Mesenchymal stem cell (in vitro differentiated cells and primary cell): ENCODE measurements at regions not wholly inside any gene's neighbourhood (a gene's known extent, or its start where the extent isn't known, plus 50 kb on each side); places are given as distances from the start of the nearest gene placed in this dataset.
A peak's percentile ranks its signal among the peaks of the same experiment; 100 is the strongest.

Experiments used
- DNase-seq: peaks from one replicate; pipeline ENCODE4 v3.0.0-alpha.2; 2013
- H2AFZ ChIP-seq: one replicate; pipeline ENCODE4 v1.6.1; 2013; ENCODE audit warnings: low read depth, mild to moderate bottlenecking, control low read depth, inconsistent platforms, low read length, moderate library complexity
- H2AK5ac ChIP-seq: 2 replicates; pipeline ENCODE4 v1.6.1; 2013; ENCODE audit warnings: low read length, moderate library complexity, mild to moderate bottlenecking, inconsistent platforms; ENCODE audit not compliant: severe bottlenecking
- H2BK120ac ChIP-seq: one replicate; pipeline ENCODE4 v1.6.1; 2013; ENCODE audit warnings: low read depth, mild to moderate bottlenecking, inconsistent platforms, low read length, moderate library complexity
- H2BK12ac ChIP-seq, 2 experiments: one replicate each; pipeline ENCODE4 v1.6.1; 2013; ENCODE audit warnings: inconsistent platforms in 2 of 2, low read length in 2 of 2, mild to moderate bottlenecking in 2 of 2, moderate library complexity in 2 of 2, control low read depth in 1 of 2
- H2BK15ac ChIP-seq: one replicate; pipeline ENCODE4 v1.6.1; 2013; ENCODE audit warnings: mild to moderate bottlenecking, low read depth, inconsistent platforms; ENCODE audit not compliant: poor library complexity, severe bottlenecking
- H2BK5ac ChIP-seq: 2 replicates; pipeline ENCODE4 v1.6.1; 2013; ENCODE audit warnings: low read depth, mild to moderate bottlenecking, low read length, control low read depth, inconsistent platforms; ENCODE audit not compliant: poor library complexity, severe bottlenecking
- H3K14ac ChIP-seq, 2 experiments: one replicate each; pipeline ENCODE4 v1.6.1; 2013; ENCODE audit warnings: inconsistent platforms in 2 of 2, low read length in 2 of 2, control low read depth in 1 of 2, mild to moderate bottlenecking in 1 of 2, moderate library complexity in 1 of 2
- H3K18ac ChIP-seq, 2 experiments: one replicate each; pipeline ENCODE4 v1.6.1; 2013; ENCODE audit warnings: inconsistent platforms in 2 of 2, low read length in 2 of 2, control low read depth in 1 of 2, low read depth in 1 of 2, mild to moderate bottlenecking in 1 of 2
- H3K23ac ChIP-seq, 2 experiments: one replicate each; pipeline ENCODE4 v1.6.1; 2013; ENCODE audit warnings: inconsistent platforms in 2 of 2, low read length in 2 of 2, mild to moderate bottlenecking in 2 of 2, moderate library complexity in 2 of 2, control low read depth in 1 of 2
- H3K27ac ChIP-seq: 2 replicates; pipeline ENCODE4 v1.5.1; 2013; ENCODE audit warnings: mild to moderate bottlenecking, moderate library complexity, low read length, control low read depth, inconsistent platforms; ENCODE audit not compliant: poor library complexity, severe bottlenecking
- H3K27me3 ChIP-seq, 2 experiments: 2 replicates each; pipeline versions ENCODE4 v1.6.1 to v1.7.0; 2013; ENCODE audit warnings: low read length in 2 of 2, mild to moderate bottlenecking in 2 of 2, moderate library complexity in 2 of 2, control low read depth in 1 of 2, inconsistent platforms in 1 of 2; ENCODE audit not compliant: control insufficient read depth in 1 of 2, insufficient read depth in 1 of 2
- H3K36me3 ChIP-seq, 2 experiments: 2 replicates each; pipeline versions ENCODE4 v1.6.1 to v1.7.0; 2013; ENCODE audit warnings: low read length in 2 of 2, control low read depth in 1 of 2, inconsistent platforms in 1 of 2, low read depth in 1 of 2, mild to moderate bottlenecking in 1 of 2; ENCODE audit not compliant: insufficient read depth in 2 of 2, control insufficient read depth in 1 of 2
- H3K4ac ChIP-seq, 2 experiments: one replicate each; pipeline ENCODE4 v1.6.1; 2013; ENCODE audit warnings: inconsistent platforms in 2 of 2, low read length in 2 of 2, mild to moderate bottlenecking in 2 of 2, moderate library complexity in 2 of 2, control low read depth in 1 of 2, low read depth in 1 of 2
- H3K4me1 ChIP-seq: 2 replicates; pipeline ENCODE4 v1.6.1; 2013; ENCODE audit warnings: low read depth, low read length, control low read depth; ENCODE audit not compliant: control insufficient read depth, insufficient read depth
- H3K4me2 ChIP-seq: 2 replicates; pipeline ENCODE4 v1.6.1; 2013; ENCODE audit warnings: low read length, mild to moderate bottlenecking, inconsistent platforms; ENCODE audit not compliant: poor library complexity, severe bottlenecking
- H3K4me3 ChIP-seq, 2 experiments: 2 replicates each; pipeline versions ENCODE4 v1.5.1 to v1.7.0; 2013; ENCODE audit warnings: low read length in 2 of 2, mild to moderate bottlenecking in 2 of 2, control low read depth in 1 of 2, low read depth in 1 of 2; ENCODE audit not compliant: insufficient read depth in 1 of 2
- H3K79me1 ChIP-seq: replicated peaks from 2 replicates; pipeline ENCODE4 v1.6.1; 2013; ENCODE audit warnings: mild to moderate bottlenecking, control low read depth, low read length, inconsistent platforms; ENCODE audit not compliant: poor library complexity, severe bottlenecking
- H3K9ac ChIP-seq: 2 replicates; pipeline ENCODE4 v1.7.0; 2013; ENCODE audit warnings: mild to moderate bottlenecking, low read length, moderate library complexity
- H3K9me3 ChIP-seq: 2 replicates; pipeline ENCODE4 v1.7.0; 2013; ENCODE audit warnings: mild to moderate bottlenecking, low read length; ENCODE audit not compliant: control insufficient read depth
- H4K8ac ChIP-seq: one replicate; pipeline ENCODE4 v1.6.1; 2013; ENCODE audit warnings: inconsistent platforms, mild to moderate bottlenecking, low read length, moderate library complexity
- H4K91ac ChIP-seq: one replicate; pipeline ENCODE4 v1.6.1; 2013; ENCODE audit warnings: mild to moderate bottlenecking, low read length, inconsistent platforms
- WGBS: methylation state at CpG from one replicate; pipeline ENCODE4 v1.1.7; 2013; ENCODE audit warnings: mixed read lengths; 5-methylcytosine and 5-hydroxymethylcytosine counted together

DNA sequence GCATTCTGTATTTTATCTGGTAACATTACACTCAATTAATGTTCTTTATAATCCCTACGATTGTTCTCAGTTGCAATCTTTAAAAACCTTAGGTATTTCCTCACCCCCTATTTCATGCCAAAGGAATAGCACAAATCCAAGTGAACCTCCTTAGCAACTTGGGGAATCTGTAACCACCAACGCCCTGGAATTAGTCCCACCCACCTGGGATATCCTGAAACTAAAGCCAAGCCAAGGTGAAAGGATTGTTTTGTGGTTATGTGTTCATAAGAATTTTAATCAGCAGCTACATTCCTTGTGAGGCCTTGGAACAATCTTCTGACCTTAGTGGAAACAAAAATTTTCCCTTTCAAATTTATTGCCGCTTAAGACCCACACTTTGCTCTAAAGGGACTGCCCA lies 908.7 kb downstream of the TTLL7 start:
- no peak overlapping the region for H3K27ac ChIP-seq
- WGBS: 100% methylated on average over 2 of the region's 3 CpGs
- H3K9me3 ChIP-seq: no peaks in the 10 kb centered on the region
- no peak overlapping the region for H3K4ac ChIP-seq
- no peak overlapping the region for H3K23ac ChIP-seq
- no peaks in the 10 kb centered on the region for H3K4me1 ChIP-seq
- H2BK120ac ChIP-seq: no peak overlapping the region
- H3K79me1 ChIP-seq: no peaks in the 10 kb centered on the region
- no peak overlapping the region for H3K4me2 ChIP-seq
- H2AK5ac ChIP-seq: no peak overlapping the region
- no peak overlapping the region for H3K4me3 ChIP-seq
- no peak overlapping the region for H3K9ac ChIP-seq
- no peak for DNase-seq
- H2BK15ac ChIP-seq: no peak overlapping the region
- H4K8ac ChIP-seq: no peak overlapping the region
- H3K18ac ChIP-seq: no peak overlapping the region
- H3K27me3 ChIP-seq: no peaks in the 10 kb centered on the region
- H4K91ac ChIP-seq: no peak overlapping the region
- H3K36me3 ChIP-seq: no peaks in the 10 kb centered on the region
- no peak overlapping the region for H3K14ac ChIP-seq
- no peak overlapping the region for H2BK5ac ChIP-seq
- H2BK12ac ChIP-seq: no peak overlapping the region
- H2AFZ ChIP-seq: no peak overlapping the region

DNA sequence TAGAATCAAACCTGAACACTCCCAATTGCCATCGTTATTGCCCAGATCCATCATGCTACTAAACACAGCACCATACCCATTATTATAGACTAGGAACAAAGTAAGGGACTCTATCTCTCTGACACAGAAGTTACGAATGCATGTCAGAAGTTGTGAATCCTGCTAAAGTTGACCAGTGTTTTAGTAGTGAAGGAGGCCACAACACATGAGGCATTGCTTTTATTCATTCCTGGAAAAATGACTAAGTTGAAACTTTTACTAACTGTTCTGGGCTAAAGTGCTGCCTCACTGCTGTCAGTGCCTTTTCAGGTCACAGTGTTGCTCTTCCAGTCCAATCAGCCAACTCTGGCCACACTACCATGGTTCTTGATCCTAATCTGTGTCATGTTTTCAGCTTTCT lies 911.1 kb downstream of the TTLL7 start:
- Histone ChIP-seq H3K4me2 (no peak overlapping the region), H3K23ac (no peak overlapping the region)
- WGBS: 100% methylated on average over 2 of the region's 2 CpGs

DNA sequence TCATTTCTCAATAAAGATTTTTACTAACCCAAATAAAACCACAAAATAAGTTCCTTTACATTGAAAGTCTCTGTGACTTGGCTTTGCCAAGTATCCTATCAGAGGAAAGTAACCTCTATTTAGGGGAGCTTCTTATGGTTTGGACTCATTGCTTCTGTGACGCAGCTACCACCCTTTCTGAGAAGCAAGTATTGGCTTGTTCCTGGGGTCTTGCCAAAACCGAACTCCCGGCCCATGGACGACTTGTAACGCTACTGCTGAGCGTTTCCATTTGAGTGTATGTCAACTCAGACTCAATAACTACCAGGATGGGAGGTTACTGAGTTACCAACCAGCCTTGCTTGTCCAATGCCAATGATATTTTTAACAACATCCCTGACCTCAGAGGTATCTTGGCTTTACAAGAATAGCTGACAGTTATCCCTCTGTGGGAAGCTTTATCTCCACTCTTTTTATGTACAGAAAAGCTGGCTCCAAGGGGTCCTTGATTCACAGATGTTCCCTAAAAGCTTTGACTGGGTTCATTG lies 911.9 kb downstream of the TTLL7 start:
- no peak overlapping the region for H2BK15ac ChIP-seq
- H2AK5ac ChIP-seq: no peak overlapping the region
- H4K8ac ChIP-seq: no peak overlapping the region
- no peaks in the 10 kb centered on the region for H3K9me3 ChIP-seq
- H3K27me3 ChIP-seq: no peaks in the 10 kb centered on the region
- no peak overlapping the region for H3K4me2 ChIP-seq
- H3K4me3 ChIP-seq: no peak overlapping the region
- DNase-seq: no peak
- H3K79me1 ChIP-seq: no peaks in the 10 kb centered on the region
- no peak overlapping the region for H2AFZ ChIP-seq
- no peaks in the 10 kb centered on the region for H3K4me1 ChIP-seq
- H2BK5ac ChIP-seq: no peak overlapping the region
- H2BK120ac ChIP-seq: no peak overlapping the region
- H2BK12ac ChIP-seq: no peak overlapping the region
- H3K18ac ChIP-seq: no peak overlapping the region
- no peak overlapping the region for H3K14ac ChIP-seq
- H3K4ac ChIP-seq: no peak overlapping the region
- no peak overlapping the region for H3K23ac ChIP-seq
- H4K91ac ChIP-seq: no peak overlapping the region
- no peak overlapping the region for H3K9ac ChIP-seq
- H3K36me3 ChIP-seq: no peaks in the 10 kb centered on the region
- no peak overlapping the region for H3K27ac ChIP-seq
- WGBS: 96% methylated on average over 6 of the region's 6 CpGs

More for the DNA sequence above, 911.1 kb downstream of the TTLL7 start:
- no peaks in the 10 kb centered on the region for H3K27me3 ChIP-seq
- no peak overlapping the region for H3K18ac ChIP-seq
- H3K79me1 ChIP-seq: no peaks in the 10 kb centered on the region
- no peak overlapping the region for H4K8ac ChIP-seq
- no peaks in the 10 kb centered on the region for H3K4me1 ChIP-seq
- H2BK12ac ChIP-seq: peak overlapping the region in 1 of 2 experiments; percentile 10
- H3K36me3 ChIP-seq: no peaks in the 10 kb centered on the region
- H2BK15ac ChIP-seq: no peak overlapping the region
- H3K9ac ChIP-seq: no peak overlapping the region
- no peak overlapping the region for H2AK5ac ChIP-seq
- H3K27ac ChIP-seq: no peak overlapping the region
- H3K4me3 ChIP-seq: no peak overlapping the region
- no peak for DNase-seq
- H2AFZ ChIP-seq: no peak overlapping the region
- no peak overlapping the region for H2BK120ac ChIP-seq
- no peaks in the 10 kb centered on the region for H3K9me3 ChIP-seq
- no peak overlapping the region for H3K14ac ChIP-seq
- no peak overlapping the region for H2BK5ac ChIP-seq
- no peak overlapping the region for H4K91ac ChIP-seq
- no peak overlapping the region for H3K4ac ChIP-seq

DNA sequence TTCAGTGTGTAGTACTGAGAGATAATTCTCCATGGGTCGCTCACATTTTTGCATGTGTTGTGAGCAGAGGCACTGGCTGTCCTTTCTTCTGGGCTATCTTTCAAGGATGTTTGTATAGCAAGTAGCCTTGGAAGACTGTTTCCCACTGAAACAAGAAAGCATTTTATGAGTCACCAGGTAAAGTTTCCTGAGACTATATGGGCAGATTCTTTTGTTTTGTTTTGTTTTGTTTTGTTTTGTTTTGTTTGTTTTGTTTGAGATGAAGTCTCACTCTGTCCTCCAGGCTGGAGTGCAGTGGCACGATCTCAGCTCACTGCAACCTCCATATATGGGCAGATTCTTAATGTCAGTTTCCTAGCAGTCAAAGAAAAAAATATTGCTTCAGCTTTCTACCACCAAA lies 912.6 kb downstream of the TTLL7 start:
- DNase-seq: peak; percentile 34

More for the DNA sequence above, 912.6 kb downstream of the TTLL7 start:
- Histone ChIP-seq H3K36me3 (no peaks in the 10 kb centered on the region), H3K18ac (peak overlapping the region in 1 of 2 experiments; percentile 49), H3K9ac (no peak overlapping the region), H2AFZ (no peak overlapping the region), H4K91ac (no peak overlapping the region), H3K23ac (no peak overlapping the region), H2BK12ac (peak overlapping the region in 1 of 2 experiments; percentile 32), H3K4me2 (no peak overlapping the region), H2BK15ac (no peak overlapping the region), H3K4me3 (no peak overlapping the region), H2AK5ac (no peak overlapping the region), H3K27ac (no peak overlapping the region), H3K27me3 (no peaks in the 10 kb centered on the region), H3K4ac (peak overlapping the region in 1 of 2 experiments; percentile 21), H4K8ac (no peak overlapping the region), H3K79me1 (no peaks in the 10 kb centered on the region), H3K9me3 (no peaks in the 10 kb centered on the region), H2BK120ac (no peak overlapping the region), H3K4me1 (no peaks in the 10 kb centered on the region), H3K14ac (no peak overlapping the region), H2BK5ac (no peak overlapping the region)
- 32% methylated on average over 2 of the region's 2 CpGs for WGBS
